ENCODE measurements at regions not wholly inside any gene's neighbourhood (a gene's known extent, or its start where the extent isn't known, plus 50 kb on each side); places are given as distances from the start of the nearest gene placed in this dataset.
A peak's percentile ranks its signal among the peaks of the same experiment; 100 is the strongest.

DNA sequence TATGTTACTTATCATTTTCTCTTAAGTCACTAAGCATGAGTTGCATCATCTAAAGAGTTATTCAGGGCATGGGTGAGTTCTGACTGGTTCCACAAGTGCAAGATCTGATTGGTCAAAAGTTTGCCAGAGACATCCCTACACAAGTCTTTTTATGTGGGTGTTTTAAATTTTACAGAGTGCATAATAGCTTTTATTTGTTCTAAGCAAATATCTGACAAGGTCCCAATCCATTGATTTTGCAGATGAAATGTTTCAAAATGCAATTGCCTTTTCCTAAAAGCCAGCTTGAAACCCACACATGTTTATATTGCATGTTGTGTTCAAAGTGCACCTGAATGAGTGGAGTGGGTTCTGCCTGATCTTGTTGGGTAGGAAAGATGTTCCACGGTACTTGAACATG is 101.7 kb upstream of the PAX6 start:
- Mint-ChIP-seq H3K4me3 (no peak overlapping the region), H3K4me1 (no peaks in the 10 kb centered on the region), H3K27me3 (no peaks in the 10 kb centered on the region), H3K36me3 (no peaks in the 10 kb centered on the region), H3K27ac (no peak overlapping the region), H3K9me3 (peaks cover 0 to 6% (median 0%) of the 10 kb centered on the region in 7 donors)
- Histone ChIP-seq H3K4me3 (ENCODE audit: low read depth, low read length) (no peak overlapping the region), H3K36me3 (ENCODE audit: control insufficient read depth, insufficient read depth, low read length) (no peaks in the 10 kb centered on the region), H3K27ac (ENCODE audit: insufficient read depth, low read length, poor library complexity, severe bottlenecking) (no peak overlapping the region), H3K4me1 (ENCODE audit: control insufficient read depth, insufficient read depth, low read length, poor library complexity, severe bottlenecking) (no peaks in the 10 kb centered on the region), H3K27me3 (ENCODE audit: control insufficient read depth, insufficient read depth, low read length) (no peaks in the 10 kb centered on the region), H3K9me3 (ENCODE audit: control insufficient read depth in 2 of 2, low read length in 2 of 2) (no peaks in the 10 kb centered on the region)
- DNase-seq: no peak
- ATAC-seq (ENCODE audit: low read depth in 2 of 2): no peak

DNA sequence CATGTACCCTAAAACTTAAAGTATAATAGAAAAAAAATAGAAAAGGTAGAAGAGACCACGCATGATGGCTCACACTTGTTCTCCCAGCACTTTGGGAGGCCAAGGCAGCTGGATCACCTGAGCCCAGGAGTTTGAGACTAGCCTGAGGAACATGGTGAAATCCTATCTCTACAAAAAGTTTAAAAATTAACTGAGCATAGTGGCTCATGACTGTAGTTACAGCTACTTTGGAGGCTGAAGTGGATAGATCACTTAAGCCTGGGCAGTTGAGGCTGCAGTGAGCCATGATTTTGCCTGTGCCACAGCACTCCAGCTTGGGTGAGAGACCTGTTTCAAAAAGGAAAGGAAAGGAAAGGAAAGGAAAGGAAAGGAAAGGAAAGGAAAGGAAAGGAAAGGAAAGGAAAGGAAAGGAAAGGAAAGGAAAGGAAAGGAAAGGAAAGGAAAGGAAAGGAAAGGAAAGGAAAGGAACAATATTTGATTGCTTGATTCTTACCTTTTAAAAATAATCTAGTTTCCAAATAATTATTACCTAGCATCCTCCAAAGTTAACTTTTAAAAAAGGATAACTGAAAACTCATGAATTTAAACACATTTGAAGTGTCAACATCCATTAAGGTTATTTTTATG is 99.9 kb upstream of the PAX6 start:
- Histone ChIP-seq H3K36me3 (ENCODE audit: control insufficient read depth, insufficient read depth, low read length) (no peaks in the 10 kb centered on the region), H3K4me1 (ENCODE audit: control insufficient read depth, insufficient read depth, low read length, poor library complexity, severe bottlenecking) (no peaks in the 10 kb centered on the region), H3K4me3 (ENCODE audit: low read depth, low read length) (no peak overlapping the region), H3K27ac (ENCODE audit: insufficient read depth, low read length, poor library complexity, severe bottlenecking) (no peak overlapping the region), H3K27me3 (ENCODE audit: control insufficient read depth, insufficient read depth, low read length) (no peaks in the 10 kb centered on the region), H3K9me3 (ENCODE audit: control insufficient read depth in 2 of 2, low read length in 2 of 2) (no peaks in the 10 kb centered on the region)
- no peak overlapping the region for H3K4me3 Mint-ChIP-seq
- no peaks in the 10 kb centered on the region for H3K4me1 Mint-ChIP-seq
- H3K36me3 Mint-ChIP-seq: no peaks in the 10 kb centered on the region
- H3K27ac Mint-ChIP-seq: no peak overlapping the region
- DNase-seq (no peak), ATAC-seq (ENCODE audit: low read depth in 2 of 2) (no peak)
- peaks cover 0 to 7% (median 3%) of the 10 kb centered on the region in 7 donors for H3K9me3 Mint-ChIP-seq
- no peaks in the 10 kb centered on the region for H3K27me3 Mint-ChIP-seq

DNA sequence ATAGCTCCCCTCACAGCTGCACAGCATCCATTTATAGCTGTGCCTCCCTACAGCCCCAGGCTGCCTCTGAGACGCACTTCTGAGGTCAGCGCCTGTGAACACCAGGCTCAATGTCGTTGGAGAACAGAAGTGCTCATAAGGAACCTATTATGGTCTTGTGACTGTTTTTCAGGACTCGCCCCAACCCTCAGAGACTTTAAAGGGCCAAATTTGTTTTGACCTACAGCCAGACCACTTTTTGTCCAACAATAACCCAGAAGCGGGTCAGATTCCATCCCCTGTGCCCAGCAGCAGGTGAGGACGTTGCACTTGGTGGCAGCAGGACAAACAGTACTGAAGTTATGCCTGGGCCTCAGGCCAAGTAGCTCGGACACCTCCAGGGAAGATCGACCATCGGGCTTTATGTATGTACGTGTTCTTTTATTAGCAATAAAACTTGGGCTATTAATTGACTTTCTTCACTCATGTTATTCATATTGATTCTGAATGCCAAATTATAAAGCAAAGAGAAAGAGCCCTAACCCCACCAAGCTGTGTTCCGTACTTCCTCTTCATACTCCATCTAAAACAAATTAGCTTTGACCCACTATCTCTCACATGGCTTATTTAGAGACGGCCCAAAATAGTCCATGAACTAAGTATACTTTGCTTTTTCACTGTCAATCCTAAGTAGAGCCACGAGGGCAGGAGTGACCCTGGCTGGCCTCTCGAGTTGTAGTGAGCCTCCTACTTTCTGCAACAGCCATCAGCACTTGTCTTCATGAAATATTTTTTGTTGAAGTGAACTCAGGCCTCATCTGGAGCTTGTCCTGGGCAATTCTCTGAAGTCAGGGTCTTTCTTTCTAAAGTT is 92.3 kb upstream of the PAX6 start:
- Histone ChIP-seq H3K9me3 (ENCODE audit: control insufficient read depth in 2 of 2, low read length in 2 of 2) (no peaks in the 10 kb centered on the region), H3K4me1 (ENCODE audit: control insufficient read depth, insufficient read depth, low read length, poor library complexity, severe bottlenecking) (no peaks in the 10 kb centered on the region), H3K4me3 (ENCODE audit: low read depth, low read length) (no peak overlapping the region), H3K27me3 (ENCODE audit: control insufficient read depth, insufficient read depth, low read length) (no peaks in the 10 kb centered on the region), H3K27ac (ENCODE audit: insufficient read depth, low read length, poor library complexity, severe bottlenecking) (no peak overlapping the region), H3K36me3 (ENCODE audit: control insufficient read depth, insufficient read depth, low read length) (no peaks in the 10 kb centered on the region)
- H3K27ac Mint-ChIP-seq: no peak overlapping the region
- H3K36me3 Mint-ChIP-seq: no peaks in the 10 kb centered on the region
- DNase-seq (no peak), ATAC-seq (ENCODE audit: low read depth in 2 of 2) (no peak)
- peaks cover 7% of the 10 kb centered on the region for H3K27me3 Mint-ChIP-seq
- H3K4me1 Mint-ChIP-seq: no peaks in the 10 kb centered on the region
- H3K4me3 Mint-ChIP-seq: no peak overlapping the region
- peaks cover 0 to 11% (median 7%) of the 10 kb centered on the region in 7 donors for H3K9me3 Mint-ChIP-seq

DNA sequence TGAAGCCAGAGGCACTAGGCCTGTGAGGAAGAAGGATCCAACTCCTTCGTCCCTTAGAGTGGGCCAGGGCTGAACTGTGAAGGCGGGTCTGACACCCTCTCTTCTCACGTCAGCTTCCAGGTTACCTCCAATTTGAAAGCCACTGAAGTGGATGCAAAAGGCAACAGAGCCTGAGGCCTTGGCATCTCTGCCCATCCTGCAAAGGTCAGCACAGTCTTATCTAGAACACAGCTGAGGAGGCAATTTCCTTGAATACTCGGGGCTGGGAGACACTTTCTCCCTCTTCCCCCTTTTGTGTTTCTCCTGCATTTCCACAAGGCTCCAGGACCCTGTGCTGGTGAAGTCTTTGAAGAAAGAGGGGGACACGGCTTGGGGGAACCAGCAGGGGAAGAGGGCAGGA is 91.6 kb upstream of the PAX6 start:
- DNase-seq (no peak), ATAC-seq (ENCODE audit: low read depth in 2 of 2) (no peak)
- Histone ChIP-seq H3K4me1 (ENCODE audit: control insufficient read depth, insufficient read depth, low read length, poor library complexity, severe bottlenecking) (no peaks in the 10 kb centered on the region), H3K27ac (ENCODE audit: insufficient read depth, low read length, poor library complexity, severe bottlenecking) (no peak overlapping the region), H3K27me3 (ENCODE audit: control insufficient read depth, insufficient read depth, low read length) (no peaks in the 10 kb centered on the region), H3K36me3 (ENCODE audit: control insufficient read depth, insufficient read depth, low read length) (no peaks in the 10 kb centered on the region), H3K4me3 (ENCODE audit: low read depth, low read length) (no peak overlapping the region), H3K9me3 (ENCODE audit: control insufficient read depth in 2 of 2, low read length in 2 of 2) (no peaks in the 10 kb centered on the region)
- H3K4me3 Mint-ChIP-seq: no peak overlapping the region
- H3K27ac Mint-ChIP-seq: no peak overlapping the region
- H3K36me3 Mint-ChIP-seq: no peaks in the 10 kb centered on the region
- peaks cover 7% of the 10 kb centered on the region for H3K27me3 Mint-ChIP-seq
- peaks cover 0 to 11% (median 7%) of the 10 kb centered on the region in 7 donors for H3K9me3 Mint-ChIP-seq
- H3K4me1 Mint-ChIP-seq: no peaks in the 10 kb centered on the region

DNA sequence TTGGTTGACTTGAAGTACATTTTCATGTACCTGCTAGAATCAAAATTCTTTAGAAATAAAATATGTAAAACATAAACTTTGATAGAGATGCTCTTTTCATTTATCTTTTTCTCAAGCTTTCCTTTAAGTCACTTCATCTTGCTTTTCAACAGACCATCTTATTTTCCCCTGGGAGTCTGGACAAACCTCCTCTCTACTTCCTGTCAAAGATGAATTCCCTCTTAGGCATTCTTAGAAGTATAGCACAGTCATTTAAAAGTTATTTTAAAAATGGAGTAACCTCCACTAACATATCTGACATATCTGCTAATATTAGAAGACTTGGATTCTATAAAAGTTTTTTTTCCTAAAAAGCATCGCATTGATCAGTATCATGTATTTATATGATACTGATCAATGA is 84.8 kb upstream of the PAX6 start:
- peaks cover 0 to 9% (median 3%) of the 10 kb centered on the region in 7 donors for H3K9me3 Mint-ChIP-seq

DNA sequence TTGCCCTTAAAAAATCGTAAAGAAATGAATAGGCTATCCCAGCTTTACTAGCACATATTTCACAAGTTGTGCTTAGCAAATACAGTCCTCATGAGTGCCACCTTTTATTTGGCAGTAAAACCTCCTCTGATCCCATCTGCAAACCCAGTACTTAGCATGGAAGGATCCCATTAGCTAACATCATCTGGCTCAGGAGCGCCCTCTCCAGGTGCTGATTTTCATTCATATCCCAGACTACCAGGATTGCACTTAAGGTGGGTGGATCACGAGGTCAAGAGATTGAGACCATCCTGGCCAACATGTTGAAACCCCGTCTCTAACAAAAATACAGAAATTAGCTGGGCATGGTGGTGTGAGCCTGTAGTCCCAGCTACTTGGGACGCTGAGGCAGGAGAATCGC is 76.1 kb upstream of the PAX6 start:
- Histone ChIP-seq H3K9me3 (ENCODE audit: control insufficient read depth in 2 of 2, low read length in 2 of 2) (no peaks in the 10 kb centered on the region), H3K27ac (ENCODE audit: insufficient read depth, low read length, poor library complexity, severe bottlenecking) (no peak overlapping the region), H3K4me3 (ENCODE audit: low read depth, low read length) (no peak overlapping the region), H3K36me3 (ENCODE audit: control insufficient read depth, insufficient read depth, low read length) (no peaks in the 10 kb centered on the region), H3K27me3 (ENCODE audit: control insufficient read depth, insufficient read depth, low read length) (peaks cover 6% of the 10 kb centered on the region), H3K4me1 (ENCODE audit: control insufficient read depth, insufficient read depth, low read length, poor library complexity, severe bottlenecking) (no peaks in the 10 kb centered on the region)
- Mint-ChIP-seq H3K4me1 (no peaks in the 10 kb centered on the region), H3K27ac (no peak overlapping the region), H3K36me3 (no peaks in the 10 kb centered on the region), H3K9me3 (peaks cover 0 to 1% (median 0%) of the 10 kb centered on the region in 7 donors), H3K4me3 (no peak overlapping the region), H3K27me3 (peaks cover 5% of the 10 kb centered on the region)
- DNase-seq (peak in 1 of 3 donors; percentile 6), ATAC-seq (ENCODE audit: low read depth in 2 of 2) (no peak)

More for the DNA sequence above, 84.8 kb upstream of the PAX6 start:
- H3K27me3 Mint-ChIP-seq: no peaks in the 10 kb centered on the region
- ATAC-seq (ENCODE audit: low read depth in 2 of 2): no peak
- Histone ChIP-seq H3K4me1 (ENCODE audit: control insufficient read depth, insufficient read depth, low read length, poor library complexity, severe bottlenecking) (no peaks in the 10 kb centered on the region), H3K4me3 (ENCODE audit: low read depth, low read length) (no peak overlapping the region), H3K27me3 (ENCODE audit: control insufficient read depth, insufficient read depth, low read length) (peaks cover 4% of the 10 kb centered on the region), H3K27ac (ENCODE audit: insufficient read depth, low read length, poor library complexity, severe bottlenecking) (no peak overlapping the region), H3K9me3 (ENCODE audit: control insufficient read depth in 2 of 2, low read length in 2 of 2) (no peaks in the 10 kb centered on the region), H3K36me3 (ENCODE audit: control insufficient read depth, insufficient read depth, low read length) (no peaks in the 10 kb centered on the region)
- no peaks in the 10 kb centered on the region for H3K4me1 Mint-ChIP-seq
- H3K4me3 Mint-ChIP-seq: no peak overlapping the region
- no peak overlapping the region for H3K27ac Mint-ChIP-seq
- H3K36me3 Mint-ChIP-seq: no peaks in the 10 kb centered on the region
- no peak for DNase-seq

DNA sequence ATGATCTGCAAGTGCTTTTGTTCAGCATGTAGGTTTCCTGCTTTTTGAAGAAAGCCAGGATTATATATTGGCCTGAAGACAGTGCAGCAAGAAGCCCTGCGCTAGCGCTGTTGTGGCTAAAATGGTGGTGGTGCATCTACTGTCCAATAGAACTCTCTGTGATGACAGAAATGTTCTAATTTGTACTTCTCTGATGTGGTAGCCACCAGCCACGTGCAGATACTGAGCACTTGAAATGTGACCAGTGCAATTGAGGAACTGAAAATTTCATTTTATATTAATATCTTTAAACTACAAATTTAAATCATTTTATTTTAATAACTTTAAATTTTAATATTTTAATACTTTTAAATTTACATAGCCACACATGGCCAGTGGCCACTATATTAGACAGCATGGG is 73.0 kb upstream of the PAX6 start:
- ATAC-seq (ENCODE audit: low read depth in 2 of 2) (no peak), DNase-seq (no peak)
- H3K4me1 Mint-ChIP-seq: no peaks in the 10 kb centered on the region
- H3K27ac ChIP-seq (ENCODE audit: insufficient read depth, low read length, poor library complexity, severe bottlenecking): no peak overlapping the region
- H3K9me3 ChIP-seq (ENCODE audit: control insufficient read depth in 2 of 2, low read length in 2 of 2): no peaks in the 10 kb centered on the region
- no peaks in the 10 kb centered on the region for H3K4me1 ChIP-seq (ENCODE audit: control insufficient read depth, insufficient read depth, low read length, poor library complexity, severe bottlenecking)
- H3K4me3 Mint-ChIP-seq: no peak overlapping the region
- peaks cover 2% of the 10 kb centered on the region for H3K27me3 ChIP-seq (ENCODE audit: control insufficient read depth, insufficient read depth, low read length)
- H3K4me3 ChIP-seq (ENCODE audit: low read depth, low read length): no peak overlapping the region
- no peaks in the 10 kb centered on the region for H3K36me3 ChIP-seq (ENCODE audit: control insufficient read depth, insufficient read depth, low read length)
- peaks cover 0 to 2% (median 0%) of the 10 kb centered on the region in 7 donors for H3K9me3 Mint-ChIP-seq
- no peak overlapping the region for H3K27ac Mint-ChIP-seq
- H3K27me3 Mint-ChIP-seq: peaks cover 5% of the 10 kb centered on the region
- no peaks in the 10 kb centered on the region for H3K36me3 Mint-ChIP-seq

DNA sequence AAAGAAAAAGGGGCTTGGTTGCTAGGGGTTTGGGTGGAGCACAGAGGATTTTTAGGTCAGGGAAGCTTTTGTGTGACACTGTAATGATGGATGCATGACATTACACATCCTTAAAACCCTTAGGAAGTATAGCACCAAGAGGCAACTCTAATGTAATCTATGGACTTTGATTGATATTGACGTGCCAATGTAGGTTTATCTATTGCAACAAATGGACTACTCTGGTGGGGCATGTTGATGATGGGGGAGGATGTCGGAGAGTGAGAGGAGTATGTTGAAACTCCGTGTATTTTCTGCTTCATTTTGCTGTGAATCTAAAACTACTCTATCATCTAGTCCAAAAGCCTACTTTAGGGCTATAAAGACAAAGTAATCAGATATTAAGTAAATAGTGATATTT is 72.3 kb upstream of the PAX6 start:
- Histone ChIP-seq H3K9me3 (ENCODE audit: control insufficient read depth in 2 of 2, low read length in 2 of 2) (no peaks in the 10 kb centered on the region), H3K4me3 (ENCODE audit: low read depth, low read length) (no peak overlapping the region), H3K36me3 (ENCODE audit: control insufficient read depth, insufficient read depth, low read length) (no peaks in the 10 kb centered on the region), H3K4me1 (ENCODE audit: control insufficient read depth, insufficient read depth, low read length, poor library complexity, severe bottlenecking) (no peaks in the 10 kb centered on the region), H3K27ac (ENCODE audit: insufficient read depth, low read length, poor library complexity, severe bottlenecking) (no peak overlapping the region), H3K27me3 (ENCODE audit: control insufficient read depth, insufficient read depth, low read length) (peaks cover 2% of the 10 kb centered on the region)
- Mint-ChIP-seq H3K27ac (no peak overlapping the region), H3K27me3 (peaks cover 5% of the 10 kb centered on the region), H3K4me3 (no peak overlapping the region), H3K9me3 (peaks cover 0 to 2% (median 0%) of the 10 kb centered on the region in 7 donors), H3K4me1 (no peaks in the 10 kb centered on the region), H3K36me3 (no peaks in the 10 kb centered on the region)
- ATAC-seq (ENCODE audit: low read depth in 2 of 2) (no peak), DNase-seq (no peak)

Data from CD4-positive, CD25-positive, alpha-beta regulatory T cell (primary cell).